Right lung (tissue), 2 donors: ENCODE measurements at regions not wholly inside any gene's neighbourhood (a gene's known extent, or its start where the extent isn't known, plus 50 kb on each side); places are given as distances from the start of the nearest gene placed in this dataset.

Experiments used
- DNase-seq, 2 donors: peaks; one replicate each; pipeline ENCODE4 v3.0.0-alpha.2; 2013

GRCh38 chr10:88129013-88129412 is 265.6 kb downstream of the PTEN start:
- no peak for DNase-seq

DNA sequence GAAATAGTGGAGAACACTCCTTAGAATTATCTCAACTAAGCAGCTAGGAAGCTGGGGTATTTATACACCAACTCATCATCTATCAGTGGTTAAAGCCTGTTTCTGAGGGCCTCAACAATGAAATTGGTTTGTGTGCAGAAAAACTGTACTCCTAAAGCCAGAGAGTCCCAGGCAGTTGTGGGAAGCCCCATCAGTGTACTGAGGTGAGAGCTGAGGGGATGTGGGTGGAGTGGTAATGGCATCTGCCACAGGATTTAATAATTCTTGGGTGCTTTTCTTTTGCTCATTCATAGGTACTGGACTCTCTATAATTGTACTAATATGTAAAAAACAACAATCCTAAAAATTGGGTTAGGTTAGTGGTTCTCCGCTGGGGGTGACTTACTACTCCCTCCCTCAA is 267.5 kb downstream of the PTEN start:
- no peak for DNase-seq

DNA sequence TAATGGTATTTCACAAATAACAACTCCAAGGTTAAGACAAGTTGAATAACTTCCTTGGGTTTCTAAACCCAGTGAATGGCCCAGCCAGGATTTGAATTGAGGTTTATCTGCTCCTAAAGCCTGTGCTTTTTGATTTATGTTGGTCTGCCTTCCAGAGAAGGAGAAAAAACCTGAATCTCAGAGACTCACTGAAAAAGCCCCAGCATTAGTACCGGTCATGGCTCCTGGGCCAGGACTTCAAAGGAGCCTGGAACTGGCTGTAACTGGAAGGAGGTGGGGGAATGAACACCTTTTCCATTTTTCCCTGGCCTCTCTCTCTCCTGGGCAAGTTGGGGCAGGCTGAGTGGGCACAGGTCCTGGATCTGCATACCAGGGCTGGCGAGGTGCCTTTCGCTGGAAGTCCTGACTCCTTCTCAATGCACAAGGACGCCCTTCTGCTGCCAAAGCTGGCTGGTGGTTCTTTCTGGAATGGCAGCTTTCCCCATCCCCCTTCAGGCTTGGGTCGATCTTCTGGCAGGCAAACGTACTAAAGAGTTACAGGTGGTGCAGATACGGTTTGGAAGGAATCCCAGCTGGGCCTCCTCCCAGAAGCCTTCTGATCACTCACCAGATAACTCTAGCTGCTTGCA is 268.2 kb downstream of the PTEN start:
- DNase-seq, result no peak

DNA sequence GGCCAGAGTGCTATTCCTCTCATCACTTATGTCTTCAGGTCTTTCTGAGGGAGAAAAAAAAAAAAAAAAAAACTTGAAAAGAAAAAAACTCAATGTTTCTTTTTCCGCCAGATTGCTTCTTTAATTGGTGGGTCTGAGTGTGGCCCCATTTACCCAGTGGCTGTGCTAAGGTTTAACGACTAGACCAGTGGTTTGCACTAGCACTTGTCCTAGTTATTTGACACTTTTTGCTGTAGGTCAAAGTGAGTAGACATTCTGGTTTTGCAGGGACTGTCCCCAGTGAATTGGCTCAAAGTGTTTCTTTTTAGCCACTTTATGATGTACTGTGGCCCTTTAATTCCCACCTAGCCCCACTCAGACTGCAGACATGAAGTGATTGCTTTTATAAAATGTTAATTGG is 273.3 kb downstream of the PTEN start:
- no peak for DNase-seq

DNA sequence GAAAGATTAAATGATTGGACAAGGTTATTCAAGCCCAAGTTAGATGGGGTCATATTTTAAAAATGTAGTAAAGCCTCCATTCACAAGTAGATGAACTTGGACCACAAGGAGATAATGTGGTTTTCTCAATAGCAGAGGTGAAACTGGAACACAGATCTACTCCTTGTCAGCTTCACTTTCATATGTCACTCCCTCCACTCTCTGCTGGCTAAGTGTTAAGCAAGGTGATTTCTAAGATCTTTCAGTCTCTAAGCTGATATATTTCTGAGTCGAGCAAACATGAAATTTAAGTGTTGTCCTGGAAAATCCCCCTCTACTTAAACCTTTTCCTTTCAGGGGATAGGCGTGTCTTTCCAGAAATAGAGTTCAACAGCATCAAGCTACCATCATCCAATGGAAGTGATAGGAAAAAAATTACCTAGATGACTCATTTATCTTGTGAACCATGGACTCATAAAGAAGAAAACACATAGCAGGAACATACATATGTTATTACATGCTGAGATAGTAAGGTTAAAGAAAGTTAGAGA is 275.0 kb downstream of the PTEN start:
- DNase-seq, result no peak

DNA sequence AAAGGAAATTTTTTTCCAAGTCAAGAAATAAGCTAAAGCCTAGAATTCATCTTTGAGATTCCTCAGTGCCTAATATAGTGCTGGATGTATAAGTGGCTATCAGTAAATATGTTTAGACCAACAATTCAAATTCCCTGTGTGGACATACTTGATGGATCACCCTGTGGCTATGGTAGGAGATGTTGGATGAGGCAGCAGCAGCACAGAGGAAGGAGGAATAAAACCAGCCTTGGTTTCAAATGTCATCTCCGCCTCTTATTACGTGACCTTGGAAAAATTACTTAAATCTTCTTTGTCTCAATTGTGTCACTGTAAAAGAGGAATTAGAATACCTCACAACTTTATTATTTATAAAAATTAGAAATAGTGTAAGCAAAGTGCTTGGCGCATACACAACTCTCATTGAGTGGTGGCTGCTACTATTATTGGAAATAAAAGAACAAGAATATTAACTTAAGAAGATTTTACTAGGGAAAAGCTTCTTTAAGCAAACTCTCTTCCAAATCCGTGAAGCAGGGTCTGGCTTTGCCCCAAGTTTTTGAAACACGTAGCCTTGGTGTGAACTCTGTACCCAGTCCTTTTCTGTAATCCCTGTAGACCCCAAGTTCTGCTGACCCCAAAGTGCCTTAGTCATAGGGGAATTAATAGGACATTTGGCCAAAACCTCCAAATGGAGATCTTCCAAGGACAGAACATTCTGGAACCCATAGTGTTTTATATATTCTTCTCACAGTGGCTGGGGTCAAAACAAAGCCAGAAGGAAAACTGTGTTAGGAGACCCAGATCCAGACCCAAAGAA is 283.8 kb downstream of the PTEN start:
- DNase-seq, result peak; percentile 48 to 53

GRCh38 chr10:88149906-88150305 is 286.5 kb downstream of the PTEN start:
- DNase-seq, result no peak

DNA sequence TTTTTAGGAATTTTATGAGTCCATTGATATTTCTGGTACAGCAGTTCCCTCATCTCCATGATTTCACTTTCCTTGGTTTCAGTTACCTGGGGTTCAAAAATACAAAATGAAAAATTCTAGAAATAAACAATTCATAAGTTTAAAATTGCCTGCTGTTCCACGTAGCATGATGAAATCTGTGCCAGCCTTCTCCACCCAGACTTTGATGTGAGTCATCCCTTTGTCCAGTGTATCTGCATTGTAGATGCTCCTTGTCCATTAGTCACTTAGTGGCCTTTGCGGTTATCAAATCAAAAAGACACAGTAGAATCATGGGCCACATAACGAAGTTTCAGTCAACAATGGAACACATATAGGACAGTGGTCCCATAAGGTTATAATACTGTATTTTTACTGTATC is 286.9 kb downstream of the PTEN start:
- DNase-seq, result no peak

- DNase-seq, result no peak
These were observed 289.3 kb downstream of the PTEN start for GRCh38 chr10:88152728-88153133.

DNA sequence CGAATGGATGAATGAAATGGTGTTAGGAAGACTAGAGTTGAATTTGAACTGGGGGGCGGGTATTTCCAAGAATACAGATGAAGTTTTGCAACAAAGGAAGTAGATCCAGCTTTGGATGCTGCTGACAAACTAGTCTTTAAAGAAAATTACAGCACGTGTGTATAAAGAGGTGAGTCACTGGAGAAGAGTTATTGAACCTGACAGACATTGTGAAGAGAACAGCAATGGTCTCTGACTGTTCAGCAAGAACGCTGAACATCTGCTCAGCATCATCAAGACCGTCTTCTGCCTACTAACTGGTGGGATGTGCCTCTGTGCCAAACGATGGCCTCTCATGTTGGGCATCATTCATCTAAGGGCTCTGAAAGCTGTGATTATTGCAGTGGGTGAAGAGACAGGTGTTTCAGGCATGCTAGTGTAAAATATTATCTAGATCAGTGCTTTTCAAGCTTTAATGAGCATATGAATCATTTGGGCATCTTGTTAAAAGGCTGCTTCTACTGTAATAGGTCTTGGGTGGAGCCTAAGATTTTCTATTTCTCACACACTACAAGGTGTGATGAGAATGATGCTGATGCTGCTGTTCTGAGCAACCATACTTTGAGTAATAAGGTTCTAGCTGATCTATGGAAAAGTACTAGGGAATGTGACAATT is 291.3 kb downstream of the PTEN start:
- no peak for DNase-seq

GRCh38 chr10:88156341-88156740 is 292.9 kb downstream of the PTEN start:
- no peak for DNase-seq

GRCh38 chr10:88157981-88158465 is 294.6 kb downstream of the PTEN start:
- no peak for DNase-seq

DNA sequence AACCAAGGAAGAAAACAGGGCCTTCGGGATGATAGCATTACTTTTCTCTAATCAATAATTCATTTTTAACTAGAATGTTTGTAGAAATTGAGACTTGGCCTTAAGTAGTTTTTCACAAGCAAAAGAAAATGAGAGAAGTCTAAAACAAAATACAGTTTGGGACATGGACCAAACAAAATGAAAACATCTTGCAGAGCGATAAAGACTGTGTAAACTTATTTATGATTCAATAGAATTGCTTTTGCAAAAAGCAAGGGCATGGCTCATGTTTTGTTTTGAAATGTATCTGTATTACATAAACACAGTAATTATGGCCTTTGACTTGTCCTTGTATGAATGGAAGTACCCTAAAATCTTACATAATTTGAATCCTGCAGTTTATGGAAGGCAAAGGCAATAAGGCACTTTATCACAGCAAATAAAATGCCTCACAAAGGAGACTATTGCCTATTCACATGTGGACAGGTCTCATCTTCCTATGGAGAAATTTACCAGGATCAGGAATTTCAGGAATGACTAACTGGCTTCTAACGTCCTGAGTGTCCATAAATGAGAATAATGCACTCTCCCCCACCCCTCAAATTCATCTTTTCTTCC is 295.2 kb downstream of the PTEN start:
- no peak for DNase-seq

DNA sequence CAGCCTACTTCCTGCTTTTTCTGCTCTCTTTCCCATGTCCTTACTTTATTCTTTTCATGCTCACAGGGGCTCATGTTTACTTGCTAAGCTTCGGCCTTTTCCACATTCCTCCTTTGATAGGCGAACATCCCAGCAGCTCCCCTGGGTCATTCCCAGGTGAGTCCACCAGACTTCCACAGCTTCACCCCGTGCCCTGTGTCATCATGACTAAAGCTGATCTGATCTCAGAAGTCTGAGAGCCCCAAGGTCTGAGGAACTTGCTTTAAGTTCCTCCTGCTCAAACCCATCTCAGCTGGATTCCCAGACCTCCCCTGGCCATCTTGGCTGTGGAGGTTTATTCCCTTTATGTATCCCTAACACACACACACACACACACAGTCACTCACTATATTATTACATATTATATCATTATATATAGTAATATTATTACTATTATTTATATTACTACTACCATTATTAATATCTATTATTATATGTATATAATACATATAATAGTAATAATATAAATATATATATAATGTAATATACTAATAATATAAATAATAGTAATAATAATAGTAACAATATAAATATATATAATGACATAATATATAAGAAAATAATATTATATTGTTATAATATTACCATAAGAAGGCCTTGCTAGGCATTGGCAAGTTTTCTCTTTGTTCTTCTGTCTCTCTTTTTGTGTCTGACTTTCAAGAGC is 295.9 kb downstream of the PTEN start:
- no peak for DNase-seq

DNA sequence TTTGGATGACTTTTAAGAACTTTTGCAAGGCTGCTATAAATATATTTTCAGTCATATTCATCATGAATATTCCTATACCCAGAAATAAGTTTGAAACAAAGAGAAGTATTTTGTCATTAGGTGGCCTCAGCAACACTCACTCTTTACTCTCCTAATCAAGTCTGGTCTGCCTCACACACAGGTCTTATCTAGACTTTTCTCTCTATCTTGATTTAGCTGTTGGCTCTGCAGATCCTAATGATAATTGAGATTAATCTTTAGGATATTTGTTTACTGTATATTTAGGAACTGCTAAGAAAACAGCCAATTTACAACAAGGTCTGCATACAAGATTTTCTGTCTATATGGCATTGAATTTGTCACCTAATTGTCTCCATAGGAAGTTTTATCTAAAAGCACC is 297.6 kb downstream of the PTEN start:
- no peak for DNase-seq

- DNase-seq, result no peak
These were observed 298.3 kb downstream of the PTEN start for GRCh38 chr10:88161756-88162155.

- no peak for DNase-seq
These were observed 299.4 kb downstream of the PTEN start for GRCh38 chr10:88162852-88163251.

- DNase-seq, result no peak
These were observed 300.1 kb downstream of the PTEN start for GRCh38 chr10:88163572-88163971.

DNA sequence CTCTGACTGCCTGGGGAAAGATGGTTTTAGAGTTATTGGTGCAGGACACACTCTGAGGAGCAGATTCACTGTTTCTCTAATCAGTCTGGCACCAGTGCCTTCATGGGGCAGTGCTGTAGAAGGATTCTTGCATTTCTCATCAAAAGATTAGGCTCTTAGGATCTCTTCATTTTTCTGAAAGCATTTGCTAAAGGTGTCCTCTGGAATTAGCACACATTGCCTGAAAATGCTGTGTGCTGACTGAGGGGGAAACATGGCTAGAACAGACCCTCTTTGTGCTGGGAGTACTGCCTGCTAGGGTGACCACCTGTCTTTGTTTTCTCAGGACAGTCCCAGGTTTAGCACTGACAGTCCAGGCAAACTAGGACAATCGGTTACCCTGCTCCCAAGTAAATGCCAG is 301.0 kb downstream of the PTEN start:
- no peak for DNase-seq

- no peak for DNase-seq
These were observed 302.4 kb downstream of the PTEN start for GRCh38 chr10:88165849-88166271.

GRCh38 chr10:88168171-88169036 is 305.0 kb downstream of the PTEN start:
- DNase-seq, result no peak
